GM18519 (cell line): ENCODE measurements at regions not wholly inside any gene's neighbourhood (a gene's known extent, or its start where the extent isn't known, plus 50 kb on each side); places are given as distances from the start of the nearest gene placed in this dataset.

Experiments used
- ATAC-seq: cut with Tn5 transposase; IDR thresholded peaks from one replicate; pipeline ENCODE4 v1.9.1; 2021; ENCODE audit warnings: mild to moderate bottlenecking, moderate library complexity; ENCODE audit not compliant: unreplicated experiment, low FRiP score

GRCh38 chr6:19972221-19972620 is 135.1 kb downstream of the ID4 start:
- no peak for ATAC-seq

- ATAC-seq = no peak
Observed at GRCh38 chr6:19976411-19977129, 139.4 kb downstream of the ID4 start.

GRCh38 chr6:19979059-19979458 is 141.9 kb downstream of the ID4 start:
- no peak for ATAC-seq

GRCh38 chr6:19979986-19980385 is 142.8 kb downstream of the ID4 start:
- no peak for ATAC-seq

GRCh38 chr6:19983374-19983773 is 146.2 kb downstream of the ID4 start:
- no peak for ATAC-seq

GRCh38 chr6:19986691-19987438 is 149.7 kb downstream of the ID4 start:
- no peak for ATAC-seq

- ATAC-seq = no peak
Observed at GRCh38 chr6:19988555-19988954, 151.4 kb downstream of the ID4 start.

- ATAC-seq = no peak
Observed at GRCh38 chr6:19991176-19991575, 154.0 kb downstream of the ID4 start.

- no peak for ATAC-seq
Observed at GRCh38 chr6:19994909-19995308, 157.7 kb downstream of the ID4 start.

- no peak for ATAC-seq
Observed at GRCh38 chr6:19995575-19996257, 158.5 kb downstream of the ID4 start.

- ATAC-seq = no peak
Observed at GRCh38 chr6:19997104-19997503, 159.9 kb downstream of the ID4 start.

- no peak for ATAC-seq
Observed at GRCh38 chr6:19998541-19998940, 161.4 kb downstream of the ID4 start.

- ATAC-seq = peak; percentile 99
Observed at GRCh38 chr6:19999319-20000191, 162.4 kb downstream of the ID4 start.

GRCh38 chr6:20001286-20001685 is 164.1 kb downstream of the ID4 start:
- no peak for ATAC-seq

GRCh38 chr6:20006037-20006436 is 168.9 kb downstream of the ID4 start:
- ATAC-seq = no peak

GRCh38 chr6:20008131-20008530 is 171.0 kb downstream of the ID4 start:
- ATAC-seq = no peak

- no peak for ATAC-seq
Observed at GRCh38 chr6:20013066-20013861, 176.1 kb downstream of the ID4 start.

- no peak for ATAC-seq
Observed at GRCh38 chr6:20014508-20014907, 177.3 kb downstream of the ID4 start.

- ATAC-seq = no peak
Observed at GRCh38 chr6:20020526-20020925, 183.4 kb downstream of the ID4 start.

GRCh38 chr6:20021795-20022194 is 184.6 kb downstream of the ID4 start:
- no peak for ATAC-seq
